SW480 (cell line): ENCODE measurements at regions not wholly inside any gene's neighbourhood (a gene's known extent, or its start where the extent isn't known, plus 50 kb on each side); places are given as distances from the start of the nearest gene placed in this dataset.

Source experiments
- DNase-seq: peaks from one replicate; pipeline ENCODE4 v3.0.0-alpha.2; 2016; ENCODE audit warnings: low spot score

DNA sequence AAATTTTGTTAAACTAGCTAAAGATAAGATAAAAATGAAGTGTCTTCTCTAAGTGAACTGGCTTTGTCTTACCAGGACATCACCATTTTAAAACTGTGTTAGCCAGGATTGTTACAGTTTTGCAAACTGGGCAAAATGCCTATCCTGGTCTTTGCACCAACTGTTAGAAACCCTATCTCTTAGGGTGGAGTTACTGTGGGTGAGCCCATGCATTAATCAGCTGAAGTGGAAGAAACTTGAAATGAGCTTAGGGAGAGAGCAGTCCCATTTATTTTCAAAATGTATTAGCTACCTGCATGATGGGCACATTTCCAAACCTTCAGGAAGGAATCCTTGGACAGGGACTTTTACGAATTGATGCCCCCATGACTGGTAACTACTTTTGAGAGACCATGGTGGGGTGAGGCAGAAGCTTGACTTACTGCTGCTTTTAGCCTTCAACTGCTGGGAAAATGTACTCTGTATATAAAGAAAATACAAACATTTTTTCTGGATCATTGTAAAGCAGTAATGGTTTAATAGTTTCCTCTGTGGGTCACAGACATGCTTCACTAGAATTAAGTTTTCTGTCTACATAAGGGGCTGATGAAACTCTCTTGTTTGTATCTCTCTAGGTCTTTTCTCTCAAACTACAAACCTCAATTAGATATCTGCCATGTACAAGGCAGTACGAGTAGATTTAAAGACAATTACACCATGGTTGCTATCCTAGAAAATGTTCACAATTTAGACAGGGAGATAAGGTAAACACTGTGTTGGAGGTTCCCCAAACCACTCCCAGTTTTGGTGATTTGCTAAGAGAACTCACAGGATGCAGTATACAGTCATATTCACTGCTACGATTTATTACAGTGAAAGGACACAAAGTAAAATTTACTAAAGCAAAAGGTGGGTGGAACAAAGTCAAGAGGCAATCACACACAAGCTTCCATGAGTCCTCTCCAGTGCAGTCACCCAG lies 321.4 kb upstream of the MMADHC start:
- no peak for DNase-seq

DNA sequence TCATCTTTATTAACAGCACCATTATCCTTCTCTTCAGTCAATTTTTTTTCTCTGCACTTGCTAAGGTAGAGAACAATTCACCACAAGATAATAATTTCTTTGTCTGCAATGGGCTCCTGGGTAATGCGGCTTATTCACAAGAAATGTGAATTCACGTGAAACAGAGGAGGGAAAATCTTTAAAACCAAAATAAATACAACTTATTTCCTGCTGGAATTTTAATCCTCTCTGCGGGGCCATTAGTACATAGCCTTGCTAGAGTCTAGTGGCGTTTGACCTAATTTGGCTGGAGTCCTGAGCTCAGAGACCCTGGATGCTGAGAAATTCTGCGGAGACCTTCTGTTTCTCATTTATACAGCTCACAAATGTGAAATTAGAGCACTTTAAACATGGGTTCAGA lies 319.3 kb upstream of the MMADHC start:
- DNase-seq = no peak

DNA sequence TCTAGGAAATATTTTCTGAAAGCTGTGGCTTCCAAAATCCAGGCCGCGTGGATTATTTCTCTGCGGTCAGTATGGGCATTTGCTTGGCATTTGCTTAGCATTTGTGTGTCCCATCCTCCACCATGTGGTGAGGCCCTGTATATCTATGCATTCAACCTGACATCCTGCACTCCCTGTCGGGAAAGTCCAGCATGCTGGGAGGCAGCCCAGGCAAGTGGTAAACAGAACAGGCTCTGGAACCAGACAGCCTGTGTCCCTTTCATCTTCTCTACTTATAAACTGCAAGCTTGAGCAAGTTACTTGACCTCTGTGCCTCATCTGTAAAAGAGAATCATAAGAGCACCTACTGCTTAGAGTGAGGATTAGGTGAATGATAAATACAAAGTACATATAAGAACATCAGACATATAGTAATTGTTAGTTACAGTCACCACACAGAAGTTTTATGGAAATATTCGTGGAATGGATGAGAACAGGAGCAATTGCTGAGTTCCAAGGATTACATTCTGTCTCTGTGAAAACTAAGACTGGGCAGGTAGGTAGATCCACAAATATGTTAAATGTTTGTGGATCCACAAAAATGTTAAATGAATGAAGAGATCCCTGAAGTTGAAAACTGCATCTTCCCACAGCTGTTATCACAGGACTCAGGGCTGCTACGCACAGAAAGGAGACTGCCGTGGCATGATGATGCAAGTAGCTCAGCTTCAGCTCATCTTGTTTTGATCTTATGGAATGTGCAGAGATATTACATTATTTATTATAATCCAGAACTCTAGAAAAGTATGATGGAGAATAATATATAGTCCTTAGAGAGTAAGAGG lies 317.0 kb upstream of the MMADHC start:
- no peak for DNase-seq

DNA sequence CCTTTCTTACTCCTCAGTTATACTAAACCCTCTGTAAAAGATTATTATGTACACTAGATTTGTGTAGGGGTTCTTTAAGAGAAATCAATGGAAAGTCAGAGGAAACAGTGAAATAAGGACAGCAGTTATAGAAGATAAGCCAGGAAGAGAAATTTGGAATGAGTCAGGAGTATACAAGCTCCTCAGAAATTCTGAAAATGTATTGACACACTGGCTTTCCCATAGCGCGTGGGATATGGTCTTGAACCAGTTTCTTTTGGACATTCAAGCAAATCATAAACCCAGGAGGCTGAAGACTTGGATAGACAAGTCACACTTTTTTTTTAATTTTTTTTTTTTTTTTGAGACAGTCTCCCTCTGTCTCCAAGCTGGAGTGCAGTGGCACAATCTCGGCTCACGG lies 316.1 kb upstream of the MMADHC start:
- DNase-seq = no peak

DNA sequence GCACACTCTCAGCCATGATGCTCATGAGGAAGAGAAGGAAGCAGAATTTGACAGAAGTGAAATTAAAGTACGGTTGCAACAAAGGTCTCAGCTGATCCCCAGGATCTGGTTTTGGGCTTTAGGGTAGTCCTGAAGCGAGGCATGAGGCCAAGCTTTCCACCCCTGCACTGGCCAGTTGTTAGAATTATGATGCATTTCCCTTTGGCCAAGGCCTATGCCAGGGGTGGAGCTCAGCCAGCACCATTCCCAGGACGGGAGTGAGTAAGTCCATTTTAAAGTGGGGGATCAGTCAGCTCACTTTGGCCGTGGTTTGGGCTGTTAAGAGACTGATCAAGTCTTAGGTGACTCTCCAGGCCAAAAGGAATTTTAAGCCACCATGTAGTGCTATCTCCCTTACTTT lies 314.5 kb upstream of the MMADHC start:
- no peak for DNase-seq

DNA sequence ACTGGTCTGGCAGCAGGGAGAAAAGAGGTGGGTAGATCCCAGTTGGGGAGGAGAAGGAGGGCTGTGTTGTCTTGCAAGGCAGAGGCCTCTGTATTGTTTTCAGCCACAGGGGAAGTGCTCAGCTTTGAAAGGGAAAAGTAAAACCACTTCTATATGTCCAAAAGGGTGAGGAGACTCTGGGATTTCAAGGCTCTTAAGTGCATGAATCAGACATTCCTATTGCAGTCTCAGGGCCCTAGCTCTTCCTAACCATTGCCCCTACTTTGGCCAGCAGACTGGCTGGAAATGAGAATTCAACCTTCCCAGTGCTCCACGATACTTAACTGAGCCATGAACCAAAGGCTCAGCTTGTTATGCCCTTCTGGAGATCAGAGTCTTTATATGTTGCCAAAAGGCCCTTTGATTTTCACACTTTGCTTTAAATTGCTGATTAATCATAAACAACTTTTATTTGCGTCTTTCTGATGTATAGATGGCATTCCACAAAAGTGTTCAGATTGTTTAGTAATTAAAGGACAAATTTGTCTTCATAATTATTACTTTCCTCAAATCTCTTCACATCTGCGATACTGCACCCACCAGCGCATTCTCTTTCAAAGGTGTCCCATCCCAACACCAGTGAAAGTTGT lies 313.8 kb upstream of the MMADHC start:
- DNase-seq = no peak

DNA sequence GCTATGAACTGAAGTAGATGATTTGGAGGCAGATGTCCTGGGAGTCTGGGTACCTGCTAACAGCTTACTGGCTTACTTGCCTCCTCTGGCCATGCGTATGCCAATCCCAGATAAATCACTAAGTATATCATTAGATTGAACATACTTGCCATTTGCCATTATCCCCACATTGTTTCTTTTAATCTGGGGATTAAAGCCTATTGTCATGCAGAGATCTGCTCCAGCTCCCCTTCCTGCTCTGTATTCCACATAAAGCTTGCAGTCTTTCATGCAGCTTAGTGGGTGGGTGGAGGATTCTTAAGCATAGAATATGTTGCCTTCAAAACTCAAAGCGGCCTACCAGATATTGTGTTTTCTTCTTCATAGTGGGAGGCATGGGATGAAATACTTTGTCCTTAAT lies 311.8 kb upstream of the MMADHC start:
- no peak for DNase-seq

DNA sequence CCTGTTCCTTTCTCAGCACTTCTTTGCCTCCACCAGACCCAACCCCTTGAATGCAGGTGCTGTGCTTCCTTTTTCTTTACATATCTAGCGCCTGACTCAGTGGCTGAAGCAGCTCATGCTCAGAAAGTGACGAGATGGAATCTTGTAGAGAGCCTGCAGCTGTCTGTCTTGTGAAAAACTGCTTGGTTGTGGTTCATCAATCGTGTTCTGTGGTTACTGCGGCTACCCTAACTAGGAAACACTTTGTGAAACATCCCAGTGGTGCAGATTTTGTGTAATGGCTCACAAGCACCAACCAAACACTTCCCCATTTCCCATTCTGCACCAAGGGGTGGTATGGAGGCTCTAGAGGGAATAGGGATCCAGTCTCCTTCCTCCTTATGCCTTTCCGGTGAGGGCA lies 307.2 kb upstream of the MMADHC start:
- DNase-seq = no peak

DNA sequence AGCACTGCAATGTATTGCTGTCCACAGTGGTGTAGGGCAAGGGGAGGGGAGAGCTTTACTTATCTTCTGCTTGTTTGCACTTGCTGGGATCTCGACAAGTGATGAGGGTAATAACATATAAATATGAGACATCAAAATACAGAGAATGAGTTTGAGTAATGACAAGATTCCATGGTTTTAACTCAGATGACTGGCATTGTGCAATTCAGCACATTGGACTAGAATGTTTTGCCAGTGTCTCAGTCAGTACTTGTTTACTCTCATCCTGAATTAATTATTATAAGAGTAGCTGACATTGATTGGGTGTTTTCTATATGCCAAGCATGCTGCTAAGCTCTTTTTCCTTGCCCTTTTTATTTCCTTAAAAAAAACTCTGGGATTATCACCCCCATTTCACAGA lies 306.7 kb upstream of the MMADHC start:
- DNase-seq = no peak

DNA sequence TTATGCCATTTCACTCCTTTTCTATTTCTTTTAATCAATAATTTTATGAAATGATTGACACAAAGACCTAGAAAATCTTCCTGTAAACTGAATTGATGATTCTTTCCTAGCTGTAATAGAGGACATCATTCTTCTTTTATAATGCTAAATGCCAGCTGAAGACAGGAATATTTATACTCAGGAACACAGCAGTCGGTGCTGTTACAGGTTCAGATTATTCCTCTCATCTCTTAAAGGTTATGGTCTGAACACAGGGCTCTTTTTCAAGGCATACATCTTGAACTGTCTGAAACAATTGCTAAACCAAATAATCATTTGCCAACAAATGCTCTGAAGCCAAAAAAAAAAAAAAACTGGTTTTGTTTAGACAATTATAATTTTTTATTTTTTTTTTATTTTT lies 305.0 kb upstream of the MMADHC start:
- no peak for DNase-seq

DNA sequence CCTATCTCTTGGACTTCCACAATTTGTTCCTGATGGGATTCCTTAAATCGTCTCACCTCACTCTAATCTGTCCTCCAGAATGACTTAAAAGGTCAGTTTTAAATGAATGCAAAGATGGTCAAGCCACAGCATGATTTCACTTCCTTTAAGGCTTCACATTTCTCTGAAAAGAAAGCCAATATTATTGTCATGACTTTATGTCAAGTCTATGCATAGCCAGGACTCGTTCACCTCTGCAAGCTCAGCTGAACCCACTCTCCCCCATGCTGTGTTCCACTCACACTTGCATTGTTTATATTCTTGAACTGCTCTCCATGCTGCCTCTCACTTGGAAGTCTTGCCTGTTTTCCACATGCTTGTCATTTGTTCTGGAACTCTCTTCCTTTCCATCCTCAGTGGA lies 298.4 kb upstream of the MMADHC start:
- DNase-seq = no peak

DNA sequence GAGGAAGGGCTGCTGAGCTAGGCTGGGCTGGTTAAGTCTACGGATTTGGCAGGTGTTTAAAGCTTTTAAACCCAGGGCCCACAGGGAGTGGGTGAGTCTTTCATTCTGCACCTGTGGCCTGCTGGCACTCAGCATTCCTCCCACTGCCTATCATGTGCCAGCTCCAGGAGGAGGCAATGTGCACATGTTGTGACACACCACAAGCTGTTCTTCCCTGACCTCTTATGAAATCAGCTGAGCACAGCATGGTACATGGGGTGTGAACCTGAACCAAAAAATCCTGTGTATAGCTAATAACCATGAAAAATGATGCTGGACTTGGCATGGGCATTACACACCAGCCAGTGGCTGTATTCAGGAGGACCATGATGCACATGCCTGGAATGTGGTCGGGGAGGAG lies 297.9 kb upstream of the MMADHC start:
- DNase-seq = no peak

DNA sequence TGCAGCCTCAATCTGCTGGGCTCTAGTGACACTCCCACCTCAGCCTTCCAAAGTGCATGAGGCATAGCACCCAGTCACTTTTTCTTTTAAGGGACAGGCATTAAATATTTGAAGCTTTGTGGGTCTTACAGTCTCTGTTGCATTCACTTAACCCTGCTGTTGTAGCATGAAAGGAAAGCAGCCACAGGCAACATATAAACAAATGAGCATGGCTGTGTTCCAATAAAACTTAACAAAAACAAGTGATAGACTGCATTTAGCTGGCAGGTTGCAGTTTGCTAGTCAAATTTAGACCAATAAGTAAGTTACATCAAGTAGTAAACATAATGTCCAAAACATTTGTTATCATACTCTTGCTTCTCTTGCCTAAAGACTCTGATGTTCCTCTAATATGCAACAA lies 297.3 kb upstream of the MMADHC start:
- no peak for DNase-seq

DNA sequence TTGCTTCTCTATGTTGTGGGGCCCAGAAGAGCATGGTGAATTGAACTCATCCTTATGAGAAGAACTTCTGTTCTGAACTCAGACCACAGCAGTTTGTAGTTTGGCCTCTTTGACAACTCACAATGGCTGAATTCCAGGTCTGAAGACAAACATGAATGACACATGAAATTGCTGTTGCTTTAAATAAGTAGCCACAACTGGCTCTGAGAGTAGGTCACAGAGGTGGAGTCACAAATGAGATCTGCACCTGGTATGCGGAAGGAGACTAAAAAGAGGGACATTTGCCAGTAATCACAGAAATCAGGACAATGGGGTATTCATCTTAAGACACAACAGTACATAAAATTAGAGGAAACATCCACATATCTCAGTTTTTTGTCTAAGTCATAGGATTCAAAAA lies 290.3 kb upstream of the MMADHC start:
- no peak for DNase-seq

DNA sequence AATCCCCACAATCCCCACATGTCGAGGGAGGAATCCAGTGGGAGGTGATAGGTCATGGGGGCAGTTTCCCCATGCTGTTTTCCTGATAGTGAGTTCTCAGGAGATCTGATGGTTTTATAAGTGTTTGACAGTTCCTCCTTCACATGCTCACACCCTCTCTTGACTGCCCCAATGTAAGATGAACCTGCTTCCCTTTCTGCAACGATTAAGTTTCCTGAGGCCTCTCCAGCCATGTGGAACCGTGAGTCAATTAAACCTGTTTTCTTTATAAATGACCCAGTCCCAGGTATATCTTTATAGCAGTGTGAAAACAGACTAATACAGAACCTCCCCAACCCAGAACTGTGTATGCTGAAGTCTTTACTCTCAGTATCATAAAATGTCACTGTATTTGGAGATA lies 289.5 kb upstream of the MMADHC start:
- DNase-seq = no peak

DNA sequence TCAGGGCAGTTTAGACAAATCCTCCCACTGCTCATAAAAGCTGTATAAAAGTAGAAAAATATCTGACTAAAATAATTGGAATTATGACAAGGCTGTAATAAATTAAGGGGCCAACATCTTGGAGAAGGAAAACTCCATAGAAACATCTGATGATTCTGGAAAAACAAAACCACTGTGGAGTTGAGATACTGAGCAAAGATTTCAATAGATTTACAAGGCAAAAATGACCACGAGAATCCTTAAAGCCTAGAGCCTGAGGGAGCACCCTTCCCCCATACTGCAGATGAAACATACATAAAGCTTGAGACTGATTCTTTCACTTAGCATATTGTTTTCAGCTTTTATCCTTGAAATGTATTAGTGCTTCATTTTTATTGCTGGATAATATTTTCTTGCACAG lies 286.4 kb upstream of the MMADHC start:
- no peak for DNase-seq

DNA sequence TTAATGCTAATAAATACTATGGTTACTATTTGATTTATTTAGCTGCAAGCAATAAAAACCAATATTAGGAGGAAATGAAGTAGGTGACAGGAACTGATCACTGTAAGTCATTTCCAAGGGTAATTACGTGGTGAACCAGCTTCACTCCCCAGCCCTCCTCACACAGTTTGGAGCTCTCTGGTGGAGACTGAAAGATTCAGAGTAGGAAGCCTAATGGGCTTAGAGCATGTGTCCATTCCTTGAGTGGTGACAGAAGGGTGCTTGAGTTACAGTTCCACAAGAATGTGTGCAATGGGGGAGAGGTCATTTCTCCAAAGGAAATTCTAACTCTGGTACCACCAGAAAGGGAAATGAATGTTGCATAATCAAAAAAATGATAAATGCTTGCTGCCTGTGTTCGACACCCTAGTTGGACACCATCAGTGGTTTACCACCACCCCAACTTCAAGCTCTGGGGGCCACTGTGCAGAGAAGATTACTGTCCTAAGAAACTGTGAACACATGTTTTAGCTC lies 285.1 kb upstream of the MMADHC start:
- DNase-seq = no peak

DNA sequence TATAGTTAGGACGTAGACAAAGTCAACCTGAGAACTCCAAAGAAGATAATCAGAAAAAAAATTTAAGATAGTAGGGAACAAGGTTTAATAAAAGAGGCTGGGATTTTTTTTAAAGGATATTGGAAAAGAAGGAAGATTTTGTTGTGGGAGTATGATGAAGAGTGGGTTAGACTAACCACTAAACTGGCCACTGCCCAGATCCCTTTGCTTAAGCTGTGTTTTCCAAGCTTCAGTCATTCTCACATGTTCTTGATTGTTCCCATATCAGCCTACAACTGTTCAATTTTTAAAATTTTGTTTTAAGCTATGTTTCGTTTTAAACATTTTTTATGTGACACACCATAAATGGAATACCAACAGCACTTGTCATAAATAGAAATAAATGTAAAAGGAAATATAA lies 284.5 kb upstream of the MMADHC start:
- DNase-seq = no peak

DNA sequence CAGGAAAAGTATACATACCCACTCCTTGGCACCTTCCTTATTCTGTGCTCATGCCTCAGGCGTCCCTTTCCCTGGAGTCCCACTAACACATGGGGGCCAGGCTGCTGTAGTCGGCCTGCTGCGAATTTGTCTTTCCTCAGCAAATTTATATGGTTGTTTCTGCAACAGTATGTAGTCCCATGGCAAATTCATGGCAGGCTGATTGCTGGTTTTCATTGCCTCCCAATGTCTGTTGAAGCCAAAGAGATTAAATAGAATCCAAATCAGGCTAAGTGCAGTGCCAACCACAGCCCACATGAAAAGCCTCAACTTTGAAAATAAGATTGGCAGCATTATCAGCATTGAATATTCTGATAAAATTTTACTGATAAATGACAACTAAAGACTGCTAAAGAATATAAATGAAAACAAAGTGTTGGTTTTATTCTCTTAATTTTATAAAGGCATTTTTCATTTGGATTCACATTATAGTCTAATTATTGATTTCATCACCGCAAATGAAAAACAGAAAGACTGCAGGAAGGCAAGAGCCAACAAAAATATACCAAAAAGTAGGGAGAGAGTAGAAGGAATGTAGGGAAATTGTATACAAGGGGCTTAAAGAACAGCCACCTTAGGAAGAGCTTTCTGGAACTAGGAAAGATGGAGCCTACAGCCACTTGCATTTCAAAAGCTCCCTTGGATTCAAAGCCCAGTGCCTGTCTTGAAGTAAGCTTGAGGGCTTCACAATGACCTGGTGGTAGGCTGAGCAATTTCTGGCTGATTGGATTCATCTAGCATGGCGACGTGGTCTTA lies 283.7 kb upstream of the MMADHC start:
- no peak for DNase-seq

DNA sequence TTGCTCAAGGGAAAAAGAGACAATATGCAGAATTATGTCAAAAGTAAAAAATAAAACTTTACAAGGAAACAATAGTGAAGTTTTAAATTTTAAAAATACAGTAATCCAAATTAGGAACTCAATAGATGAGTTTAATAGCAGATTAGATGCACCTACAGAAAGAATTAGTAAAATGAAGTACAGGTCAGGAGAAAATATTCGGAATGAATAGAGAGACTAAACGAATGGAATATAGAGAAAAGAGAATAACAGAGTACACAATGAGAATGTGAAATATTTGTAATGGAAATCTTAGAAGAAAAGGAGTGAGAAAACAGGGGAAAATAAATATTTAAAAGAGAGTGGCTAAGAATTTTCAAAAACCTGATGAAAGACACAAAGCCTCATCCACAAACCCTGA lies 275.7 kb upstream of the MMADHC start:
- DNase-seq = no peak

DNA sequence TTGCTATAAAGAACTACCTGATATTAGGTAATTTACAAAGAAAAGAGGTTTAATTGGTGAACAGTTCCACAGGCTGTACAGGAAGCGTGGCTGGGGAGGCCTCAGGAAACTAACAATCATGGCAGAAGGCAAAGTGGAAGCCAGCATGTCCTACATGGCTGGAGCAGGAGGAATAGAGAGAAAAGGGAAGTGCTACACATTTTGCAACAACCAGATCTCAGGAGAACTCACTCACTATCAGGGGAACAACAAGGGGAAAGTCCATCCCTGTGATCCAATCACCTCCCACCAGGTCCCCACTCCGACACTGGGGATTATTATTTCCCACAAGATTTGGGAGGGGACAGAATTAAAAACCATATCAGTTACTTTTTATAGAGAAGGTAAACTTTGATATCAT lies 273.5 kb upstream of the MMADHC start:
- no peak for DNase-seq
